Osteoblast (primary cell): ENCODE measurements at regions not wholly inside any gene's neighbourhood (a gene's known extent, or its start where the extent isn't known, plus 50 kb on each side); places are given as distances from the start of the nearest gene placed in this dataset.

Experiments used
- DNase-seq: peaks from one replicate; pipeline ENCODE4 v3.0.0; 2011; ENCODE audit warnings: low spot score, mixed read lengths; ENCODE audit not compliant: insufficient read length; ENCODE audit errors: missing footprints
- H2AFZ ChIP-seq: 2 replicates; pipeline ENCODE4 v1.6.0; 2011; ENCODE audit warnings: mild to moderate bottlenecking, low read length
- H3K27ac ChIP-seq: 2 replicates; pipeline ENCODE4 v1.5.1; 2011; ENCODE audit warnings: mild to moderate bottlenecking, low read depth, low read length, moderate library complexity
- H3K27me3 ChIP-seq: 2 replicates; pipeline ENCODE4 v1.6.0; 2012; ENCODE audit warnings: mild to moderate bottlenecking, control low read depth, inconsistent platforms, low read length, moderate library complexity; ENCODE audit not compliant: insufficient read depth
- H3K36me3 ChIP-seq: 2 replicates; pipeline ENCODE4 v1.5.1; 2011; ENCODE audit warnings: mild to moderate bottlenecking, low read length, control low read depth, moderate library complexity; ENCODE audit not compliant: insufficient read depth
- H3K4me1 ChIP-seq: 2 replicates; pipeline ENCODE4 v1.5.1; 2011; ENCODE audit warnings: mild to moderate bottlenecking, low read length, control low read depth, moderate library complexity; ENCODE audit not compliant: insufficient read depth
- H3K4me2 ChIP-seq: 2 replicates; pipeline ENCODE4 v1.6.0; 2011; ENCODE audit warnings: mild to moderate bottlenecking, low read length; ENCODE audit not compliant: insufficient read depth
- H3K4me3 ChIP-seq: fragments of 200-600 bp; sonication (generic); 3 replicates; pipeline ENCODE4 v1.5.1; 2012; ENCODE audit warnings: mild to moderate bottlenecking, low read length, inconsistent platforms; ENCODE audit not compliant: insufficient read depth
- H3K79me2 ChIP-seq: 2 replicates; pipeline ENCODE4 v1.6.0; 2012; ENCODE audit warnings: mild to moderate bottlenecking, low read length, control low read depth, inconsistent platforms; ENCODE audit not compliant: insufficient read depth
- H3K9me3 ChIP-seq: 2 replicates; pipeline ENCODE4 v1.5.1; 2011; ENCODE audit warnings: low read depth, low read length, control low read depth
- H4K20me1 ChIP-seq: 2 replicates; pipeline ENCODE4 v1.6.0; 2012; ENCODE audit warnings: mild to moderate bottlenecking, low read length, control low read depth; ENCODE audit not compliant: insufficient read depth
- CTCF ChIP-seq: IDR thresholded peaks from 2 replicates; pipeline ENCODE4 v1.5.1; 2011; ENCODE audit warnings: mild to moderate bottlenecking, low read depth, low read length, moderate library complexity; ENCODE audit errors: extremely low read depth

DNA sequence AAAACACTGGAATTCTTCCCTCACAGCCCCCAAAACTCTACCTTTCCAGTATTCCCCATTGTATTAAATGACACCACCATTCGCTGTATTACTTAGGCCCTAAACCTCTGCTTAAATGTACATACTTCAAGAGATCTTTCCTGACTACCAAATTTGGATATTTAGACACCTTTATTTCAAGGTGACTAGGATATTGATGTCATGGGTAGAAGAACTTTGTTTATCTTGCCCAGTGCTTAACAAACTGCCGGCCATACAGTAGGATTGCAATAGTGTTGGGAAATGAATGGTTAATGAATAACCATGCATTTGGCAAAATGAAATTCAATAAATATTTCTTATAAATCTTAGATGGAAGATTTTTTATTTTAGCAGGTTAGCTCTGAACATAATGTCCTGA lies 86.2 kb upstream of the CA10 start:
- no peaks in the 10 kb centered on the region for H3K36me3 ChIP-seq
- H3K4me3 ChIP-seq, result no peak overlapping the region
- H3K27me3 ChIP-seq, result no peaks in the 10 kb centered on the region
- DNase-seq, result no peak
- H3K9me3 ChIP-seq, result peaks cover 4% of the 10 kb centered on the region
- H3K4me2 ChIP-seq, result no peak overlapping the region
- H3K79me2 ChIP-seq, result no peaks in the 10 kb centered on the region
- no peaks in the 10 kb centered on the region for H4K20me1 ChIP-seq
- no peak overlapping the region for H3K27ac ChIP-seq
- H3K4me1 ChIP-seq, result no peaks in the 10 kb centered on the region
- no peak for TF ChIP-seq CTCF
- H2AFZ ChIP-seq, result no peak overlapping the region

GRCh38 chr17:52242268-52242667 lies 83.8 kb upstream of the CA10 start:
- Histone ChIP-seq H3K4me1 (no peaks in the 10 kb centered on the region), H3K27me3 (no peaks in the 10 kb centered on the region), H3K4me3 (no peak overlapping the region), H3K4me2 (no peak overlapping the region), H2AFZ (no peak overlapping the region), H3K9me3 (no peaks in the 10 kb centered on the region), H3K79me2 (no peaks in the 10 kb centered on the region), H4K20me1 (no peaks in the 10 kb centered on the region), H3K36me3 (no peaks in the 10 kb centered on the region), H3K27ac (no peak overlapping the region)
- TF ChIP-seq CTCF, result no peak
- DNase-seq, result no peak

DNA sequence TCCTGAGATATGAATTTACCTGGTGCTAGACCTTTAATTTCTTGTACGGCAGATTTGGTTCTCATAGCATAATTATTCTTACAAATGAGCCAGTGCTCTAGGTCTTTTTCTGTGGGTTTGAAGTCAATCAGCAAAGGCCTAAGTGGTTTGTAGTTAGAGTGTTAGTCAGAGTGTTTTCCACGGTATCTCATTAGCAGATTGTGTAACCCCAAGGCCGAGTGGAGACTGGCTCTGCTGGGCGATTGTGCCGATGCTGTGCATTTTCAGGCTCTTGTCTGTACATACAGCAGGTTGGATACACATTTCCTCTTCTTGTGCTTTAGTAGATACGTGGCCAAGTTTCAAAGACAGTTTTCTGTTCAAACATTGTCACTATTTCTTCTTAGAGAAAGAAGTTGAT lies 78.6 kb upstream of the CA10 start:
- no peaks in the 10 kb centered on the region for H3K27me3 ChIP-seq
- no peaks in the 10 kb centered on the region for H3K4me1 ChIP-seq
- H3K27ac ChIP-seq, result no peak overlapping the region
- H3K36me3 ChIP-seq, result no peaks in the 10 kb centered on the region
- no peaks in the 10 kb centered on the region for H4K20me1 ChIP-seq
- no peak overlapping the region for H3K4me2 ChIP-seq
- no peak overlapping the region for H3K4me3 ChIP-seq
- no peaks in the 10 kb centered on the region for H3K9me3 ChIP-seq
- TF ChIP-seq CTCF, result no peak
- no peak for DNase-seq
- no peaks in the 10 kb centered on the region for H3K79me2 ChIP-seq
- H2AFZ ChIP-seq, result no peak overlapping the region

DNA sequence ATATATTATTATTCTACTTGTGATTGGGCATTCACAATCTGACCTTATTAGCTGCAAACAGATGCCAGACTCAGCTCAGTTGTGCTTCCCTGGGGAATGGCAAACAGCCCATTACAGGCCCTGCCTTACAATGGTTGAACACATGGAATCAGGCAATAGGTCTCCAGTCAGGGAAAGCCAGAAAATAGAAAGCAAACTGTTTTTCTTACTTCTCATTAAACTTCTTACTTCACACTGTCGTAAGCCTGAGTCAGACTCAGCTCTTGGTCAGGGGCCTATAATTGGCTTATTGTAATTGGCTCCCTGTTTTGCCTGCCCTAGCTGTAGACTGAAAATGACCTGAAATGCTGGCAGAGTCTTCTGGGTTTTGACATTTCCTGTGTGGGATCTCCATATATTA lies 77.0 kb upstream of the CA10 start:
- Histone ChIP-seq H3K4me1 (no peaks in the 10 kb centered on the region), H4K20me1 (no peaks in the 10 kb centered on the region), H3K79me2 (no peaks in the 10 kb centered on the region), H2AFZ (no peak overlapping the region), H3K4me2 (no peak overlapping the region), H3K4me3 (no peak overlapping the region), H3K9me3 (no peaks in the 10 kb centered on the region), H3K27ac (no peak overlapping the region), H3K36me3 (no peaks in the 10 kb centered on the region), H3K27me3 (no peaks in the 10 kb centered on the region)
- no peak for TF ChIP-seq CTCF
- no peak for DNase-seq
